ENCODE measurements at regions not wholly inside any gene's neighbourhood (a gene's known extent, or its start where the extent isn't known, plus 50 kb on each side); places are given as distances from the start of the nearest gene placed in this dataset.

- no peak for DNase-seq
These were observed 77.5 kb upstream of the RIPOR2 start for GRCh38 chr6:25013246-25013645.

DNA sequence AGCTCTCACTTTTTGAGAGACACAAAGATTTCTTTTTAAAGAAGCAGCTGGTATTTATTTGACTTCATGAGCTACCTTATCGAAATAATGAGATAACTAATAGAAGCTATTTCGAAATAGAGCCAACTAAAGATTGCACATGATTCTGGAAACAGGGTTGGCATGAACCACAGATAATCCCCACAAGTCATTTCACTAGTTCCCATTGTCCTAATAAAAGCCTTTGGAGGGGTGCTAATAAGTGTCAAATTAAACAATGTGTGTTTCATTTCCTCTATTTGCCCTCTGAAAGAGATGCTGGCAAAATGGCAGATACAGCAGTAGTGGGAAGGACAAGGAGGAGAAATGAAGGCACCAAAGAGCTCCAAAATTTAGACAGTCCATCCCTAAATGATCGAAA, 78.6 kb upstream of the RIPOR2 start:
- no peak for DNase-seq

GRCh38 chr6:25014791-25015560, 79.2 kb upstream of the RIPOR2 start:
- DNase-seq: no peak

GRCh38 chr6:25016014-25016720, 80.4 kb upstream of the RIPOR2 start:
- DNase-seq: no peak

- no peak for DNase-seq
These were observed 81.7 kb upstream of the RIPOR2 start for GRCh38 chr6:25017486-25017885.

DNA sequence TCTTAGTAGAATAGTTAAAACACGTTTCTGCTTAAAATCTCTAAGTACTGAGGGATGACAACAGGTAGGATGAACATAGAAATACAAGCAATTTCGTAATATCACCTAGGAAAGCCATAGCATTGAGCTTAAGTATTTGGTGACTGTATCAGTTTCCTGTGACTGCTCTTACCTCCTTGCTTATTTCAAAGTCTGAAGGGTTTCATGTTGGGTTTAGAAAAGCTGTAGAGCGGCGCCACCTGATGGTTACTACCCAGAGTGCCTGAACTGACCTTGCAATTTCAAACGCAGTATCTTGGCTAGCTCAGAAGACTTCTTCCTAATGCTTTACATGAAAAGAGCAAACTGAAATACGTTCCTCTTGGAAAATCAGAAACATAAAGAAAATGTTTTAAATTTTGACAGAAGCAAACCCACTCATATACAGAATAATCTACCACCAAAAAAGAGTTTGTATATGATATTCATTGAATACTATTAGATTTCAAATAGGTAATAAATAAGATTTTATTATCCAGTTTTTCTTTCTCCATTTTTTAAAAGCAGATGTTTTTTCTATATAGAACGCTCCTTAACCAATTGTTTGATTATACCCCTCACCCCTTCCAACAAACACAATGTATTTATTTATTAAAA, 82.3 kb upstream of the RIPOR2 start:
- DNase-seq: peak; percentile 80

DNA sequence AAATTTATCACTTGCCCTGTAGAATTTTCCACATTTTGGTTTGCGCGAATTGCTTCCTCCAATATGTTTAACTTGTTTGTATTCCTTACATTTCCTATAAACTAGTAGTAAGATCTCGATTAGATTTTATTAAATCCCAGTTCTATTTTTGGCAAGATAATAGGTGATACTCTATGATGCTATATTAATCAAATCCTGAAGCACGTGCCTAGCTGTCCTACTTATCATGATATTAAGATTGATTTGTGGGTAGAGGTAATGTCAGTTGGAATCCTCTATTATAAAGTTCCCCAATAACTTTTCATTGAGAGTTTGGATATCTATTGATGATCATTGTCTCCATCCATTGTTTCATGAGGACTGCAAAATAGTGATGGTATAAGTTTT, 82.8 kb upstream of the RIPOR2 start:
- DNase-seq: no peak

DNA sequence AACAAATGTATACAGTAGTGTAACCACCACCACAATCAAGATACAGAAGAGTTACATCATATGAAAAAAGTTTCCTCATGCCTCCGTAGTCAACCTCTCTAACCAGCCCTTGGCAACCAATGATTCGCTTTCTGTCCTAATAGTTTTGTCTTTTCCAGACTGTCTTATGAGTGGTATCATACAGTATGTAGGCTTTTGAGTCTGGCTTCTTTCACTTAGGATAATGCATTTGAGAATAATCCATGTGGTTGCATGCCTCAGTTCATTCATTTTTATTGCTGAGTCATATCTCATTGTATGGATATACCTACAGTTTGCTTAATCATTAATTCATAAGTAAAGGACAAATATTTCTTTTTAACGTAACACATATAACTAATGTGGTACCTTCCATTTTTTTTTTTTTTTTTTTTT, 86.4 kb upstream of the RIPOR2 start:
- no peak for DNase-seq

- no peak for DNase-seq
These were observed 88.0 kb upstream of the RIPOR2 start for GRCh38 chr6:25023781-25024180.

DNA sequence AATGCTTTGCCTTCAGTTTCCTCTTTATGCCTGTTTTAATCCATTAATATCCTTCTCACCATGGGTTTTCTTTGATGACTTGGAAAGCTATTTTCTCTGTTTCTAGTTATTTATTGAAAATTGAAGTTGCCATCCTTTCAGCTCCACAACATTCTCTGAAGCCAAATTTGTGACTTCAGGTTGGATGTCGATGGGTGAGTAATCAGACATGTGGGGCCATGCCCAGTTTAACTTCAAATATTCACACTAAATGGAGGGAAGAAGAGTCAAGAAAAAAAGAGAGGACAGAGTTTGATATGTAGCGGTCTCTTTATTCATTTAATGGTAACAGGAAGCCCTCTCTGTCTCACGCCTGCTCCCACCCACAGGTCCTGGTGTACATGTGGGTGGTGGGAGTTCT, 89.1 kb upstream of the RIPOR2 start:
- no peak for DNase-seq

GRCh38 chr6:25025248-25025918, 89.6 kb upstream of the RIPOR2 start:
- no peak for DNase-seq

DNA sequence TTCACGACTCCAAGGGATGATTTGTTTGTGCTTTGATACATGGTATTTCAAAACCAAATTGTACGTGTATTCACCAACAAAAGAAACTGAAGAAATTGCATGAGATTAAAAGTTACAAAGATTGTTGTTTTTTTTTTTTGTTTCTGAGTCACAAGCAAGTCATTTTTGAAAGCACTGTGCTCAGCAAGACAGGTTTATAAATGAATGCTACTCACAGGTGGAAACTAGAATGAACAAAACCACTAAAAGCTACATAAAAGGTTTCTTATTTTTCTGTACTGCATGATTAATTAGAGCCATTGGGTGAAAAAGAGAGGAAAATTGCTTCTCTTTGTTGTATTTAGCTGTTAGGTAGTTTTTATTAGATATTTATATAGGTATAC, 90.2 kb upstream of the RIPOR2 start:
- no peak for DNase-seq

DNA sequence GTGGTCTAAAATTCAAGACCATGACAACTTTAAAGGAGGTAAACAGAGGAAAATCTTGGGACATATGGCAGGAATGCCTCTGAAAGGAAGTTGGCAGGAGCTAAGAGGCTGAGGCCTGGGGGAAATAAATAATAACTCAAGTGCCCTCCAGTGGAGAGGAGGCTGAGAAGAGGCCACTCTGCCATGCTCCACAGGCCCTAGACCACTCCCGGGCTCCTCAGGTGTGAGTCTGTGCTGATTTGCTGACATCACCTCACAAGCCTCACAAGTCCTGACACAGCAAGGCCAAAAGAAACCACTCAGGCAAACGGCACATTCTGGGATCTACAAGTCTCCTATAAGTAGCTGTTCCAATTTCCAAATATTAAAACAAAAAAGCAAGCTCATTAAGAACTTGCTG, 91.0 kb upstream of the RIPOR2 start:
- no peak for DNase-seq

- DNase-seq: peak; percentile 77
These were observed 91.6 kb upstream of the RIPOR2 start for GRCh38 chr6:25027221-25027916.

- DNase-seq: no peak
These were observed 92.6 kb upstream of the RIPOR2 start for GRCh38 chr6:25028328-25028727.

DNA sequence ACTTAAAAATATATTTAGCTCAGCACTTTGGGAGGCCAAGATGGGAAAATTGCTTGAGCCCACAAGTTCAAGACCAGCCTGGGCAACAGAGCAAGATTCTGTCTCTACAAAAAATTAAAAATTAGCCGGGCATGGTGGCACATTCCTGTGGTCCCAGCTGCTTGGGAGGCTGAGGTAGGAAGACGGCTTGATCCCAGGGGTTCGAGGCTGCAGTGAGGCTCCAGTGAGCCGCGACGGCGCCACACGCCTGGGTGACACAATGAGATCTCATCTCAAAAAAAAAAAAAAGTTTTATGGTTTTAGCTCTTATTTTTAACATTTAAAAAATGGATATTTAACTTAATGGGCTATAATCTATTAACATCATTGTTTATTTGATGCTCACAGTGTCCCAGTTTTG, 97.2 kb upstream of the RIPOR2 start:
- DNase-seq: no peak

- no peak for DNase-seq
These were observed 98.7 kb upstream of the RIPOR2 start for GRCh38 chr6:25034431-25034921.

DNA sequence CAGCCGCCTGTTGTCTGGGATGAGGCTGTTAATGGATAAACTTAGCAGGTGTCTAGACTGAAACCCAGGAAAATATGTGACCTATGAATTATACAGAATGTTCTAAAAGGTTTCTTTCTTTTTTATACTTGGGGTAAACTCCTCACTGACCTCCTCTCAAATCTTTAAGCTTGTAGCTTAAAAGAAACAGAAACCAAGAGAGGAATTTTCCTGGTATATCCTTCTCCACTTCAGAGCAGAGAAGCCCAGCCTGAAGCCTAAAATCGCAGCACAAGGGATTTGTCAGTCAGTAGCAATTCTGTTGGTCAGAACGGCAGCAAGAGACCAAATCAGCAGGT, 99.4 kb upstream of the RIPOR2 start:
- no peak for DNase-seq

GRCh38 chr6:25035512-25036435, 100.0 kb upstream of the RIPOR2 start:
- DNase-seq: no peak

- no peak for DNase-seq
These were observed 100.7 kb upstream of the RIPOR2 start for GRCh38 chr6:25036461-25036860.

DNA sequence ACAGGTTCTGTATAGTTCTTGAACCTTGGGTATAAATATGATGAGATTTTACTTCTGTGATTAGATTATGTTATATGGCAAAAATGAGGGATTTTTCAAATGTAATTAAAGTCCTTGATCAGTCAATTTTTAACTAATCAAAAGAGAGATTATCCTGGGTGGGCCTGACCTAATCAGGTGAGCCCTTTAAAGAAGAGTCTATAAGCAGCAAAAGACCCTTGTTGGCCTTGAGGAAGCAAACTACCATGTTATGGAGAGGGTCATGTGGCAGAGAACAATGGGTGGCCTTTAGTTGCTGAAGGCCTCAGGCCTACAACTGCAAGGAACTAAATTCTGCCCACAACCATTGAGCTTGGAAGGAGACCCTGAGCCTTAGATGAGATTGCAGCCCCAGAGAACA, 102.5 kb upstream of the RIPOR2 start:
- DNase-seq: no peak

GRCh38 chr6:25038999-25039398, 103.2 kb upstream of the RIPOR2 start:
- DNase-seq: no peak

Measured in activated gamma-delta T cell treated with Interleukin-2 at 50 U/mL for 16 hours (primary cell).